CD4-positive, alpha-beta T cell treated with Interleukin-21 for 1 hour (primary cell): ENCODE measurements at regions not wholly inside any gene's neighbourhood (a gene's known extent, or its start where the extent isn't known, plus 50 kb on each side); places are given as distances from the start of the nearest gene placed in this dataset.
A peak's percentile ranks its signal among the peaks of the same experiment; 100 is the strongest.
"Not testable (repeated sequence)": the region's sequence is repeated elsewhere in the genome, so short reads cannot be mapped to it uniquely, and the experiment has no call there.

Source experiments
- DNase-seq: peaks from one replicate; pipeline ENCODE4 v3.0.0-alpha.2; 2020

DNA sequence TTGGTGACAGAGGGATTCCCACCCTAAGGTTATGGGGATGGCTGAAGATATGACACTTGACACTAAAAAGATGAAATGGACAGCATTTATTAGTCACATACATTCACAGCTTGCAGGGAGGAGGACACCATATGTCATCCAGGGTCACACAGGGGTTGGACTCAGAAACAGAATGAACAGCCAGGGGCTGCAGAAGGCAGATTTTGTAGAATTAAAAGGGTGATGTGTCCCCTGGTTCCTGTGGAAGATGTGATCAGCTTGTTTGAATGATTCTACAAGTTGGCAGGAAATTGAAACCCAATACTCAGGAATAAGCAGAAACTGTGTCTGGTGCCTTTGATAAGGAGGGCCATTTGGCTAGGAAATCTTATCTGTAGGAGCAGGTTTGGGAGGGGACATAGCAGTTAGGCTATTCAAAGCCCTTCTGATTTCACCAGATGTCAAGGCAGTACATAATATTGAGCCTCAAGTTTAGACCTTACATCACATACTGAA, 102.3 kb upstream of the GRIN3A start:
- DNase-seq: no peak

DNA sequence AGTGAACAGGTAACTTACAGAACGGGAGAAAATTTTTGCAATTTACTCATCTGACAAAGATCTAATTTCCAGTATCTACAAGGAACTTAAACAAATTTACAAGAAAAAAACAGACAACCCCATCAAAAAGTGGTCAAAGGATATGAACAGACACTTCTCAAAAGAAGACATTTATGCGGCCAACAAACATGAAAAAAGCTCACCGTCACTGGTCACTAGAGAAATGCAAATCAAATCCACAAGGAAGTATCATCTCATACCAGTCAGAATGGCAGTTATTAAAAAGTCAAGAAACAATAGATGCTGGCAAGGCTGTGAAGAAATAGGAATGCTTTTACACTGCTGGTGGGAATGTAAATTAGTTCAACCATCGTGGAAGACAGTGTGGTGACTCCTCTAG, 100.5 kb upstream of the GRIN3A start:
- DNase-seq: not testable (repeated sequence)

DNA sequence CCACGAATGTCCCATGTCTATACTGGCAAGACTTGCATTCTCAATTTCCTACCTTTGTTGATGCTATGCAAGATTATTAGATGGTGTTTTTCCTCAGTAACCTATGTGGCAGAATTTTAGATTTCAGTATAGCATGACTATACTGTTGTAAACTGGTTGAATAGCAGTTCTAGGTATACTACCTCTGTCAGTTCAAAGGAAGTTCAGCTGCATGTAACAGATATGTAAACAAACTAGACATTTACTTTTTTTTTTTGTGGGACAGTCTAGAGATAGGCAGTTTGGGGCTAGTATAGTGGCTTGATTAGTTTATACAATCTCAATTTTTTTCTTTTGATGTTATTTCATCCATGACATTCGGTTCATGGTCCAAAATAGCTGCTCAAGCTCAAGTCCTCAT, 97.6 kb upstream of the GRIN3A start:
- DNase-seq: no peak

DNA sequence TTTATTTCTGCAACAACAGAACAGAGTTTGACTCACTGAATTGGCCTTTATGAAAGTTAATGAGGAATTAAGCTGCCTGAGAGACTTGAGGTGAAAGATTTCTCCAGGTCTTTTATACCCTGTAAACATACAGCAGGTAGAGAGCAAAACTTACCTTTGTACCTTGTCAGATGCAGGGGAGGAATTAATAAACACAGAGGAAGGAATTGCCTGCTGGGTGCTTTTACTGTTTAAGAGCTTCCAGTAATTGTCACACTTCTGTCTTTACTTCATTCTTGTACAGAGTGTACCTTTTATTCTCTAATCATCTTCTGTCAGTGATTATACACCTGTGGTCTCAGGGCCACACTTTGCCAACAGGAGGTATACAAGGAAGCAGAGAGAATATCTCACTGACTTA, 94.0 kb upstream of the GRIN3A start:
- DNase-seq: no peak

DNA sequence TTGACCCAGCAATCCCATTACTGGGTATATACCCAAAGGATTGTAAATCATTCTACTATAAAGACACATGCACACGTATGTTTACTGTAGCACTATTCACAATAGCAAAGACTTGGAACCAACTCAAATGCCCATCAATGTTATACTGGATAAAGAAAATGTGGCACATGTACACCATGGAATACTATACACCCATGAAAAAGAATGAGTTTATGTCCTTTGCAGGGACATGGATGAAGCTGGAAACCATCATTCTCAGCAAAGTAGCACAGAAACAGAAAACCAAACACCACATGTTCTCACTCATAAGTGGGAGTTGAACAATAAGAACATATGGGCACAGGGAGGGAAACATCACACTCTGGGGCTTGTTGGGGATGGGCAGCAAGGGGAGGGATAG, 83.0 kb upstream of the GRIN3A start:
- DNase-seq: not testable (repeated sequence)

DNA sequence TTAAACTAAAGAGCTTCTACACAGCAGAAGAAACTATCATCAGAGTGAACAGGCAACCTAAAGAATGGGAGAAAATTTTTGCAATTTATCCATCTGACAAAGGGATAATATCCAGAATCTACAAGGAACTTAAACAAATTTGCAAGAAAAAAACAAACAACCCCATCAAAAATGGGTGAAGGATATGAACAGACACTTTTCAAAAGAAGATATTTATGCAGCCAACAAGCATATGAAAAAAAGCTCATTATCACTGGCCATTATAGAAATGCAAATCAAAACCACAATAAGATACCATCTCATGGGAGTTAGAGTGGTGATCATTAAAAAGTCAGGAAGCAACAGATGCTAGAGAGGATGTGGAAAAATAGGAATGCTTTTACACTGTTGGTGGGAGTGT, 82.5 kb upstream of the GRIN3A start:
- DNase-seq: not testable (repeated sequence)

DNA sequence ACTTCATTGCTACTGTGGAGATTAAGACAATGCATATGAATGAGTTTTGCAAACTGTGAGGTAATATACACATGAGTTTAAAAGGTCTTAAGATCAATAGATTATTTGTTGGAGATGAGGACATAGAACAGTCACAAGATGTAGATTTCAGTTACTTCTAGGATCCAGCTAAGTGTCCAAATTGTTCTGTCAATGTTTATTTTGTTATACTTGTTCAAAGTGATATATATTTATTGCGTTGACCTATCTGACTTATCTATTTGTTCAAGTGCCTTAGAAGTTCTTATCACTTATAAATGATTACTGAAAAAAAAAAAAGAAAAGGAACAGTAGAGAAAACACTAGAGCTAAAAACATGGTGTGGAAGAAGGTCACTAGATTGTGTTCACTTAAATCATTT, 75.6 kb upstream of the GRIN3A start:
- no peak for DNase-seq

DNA sequence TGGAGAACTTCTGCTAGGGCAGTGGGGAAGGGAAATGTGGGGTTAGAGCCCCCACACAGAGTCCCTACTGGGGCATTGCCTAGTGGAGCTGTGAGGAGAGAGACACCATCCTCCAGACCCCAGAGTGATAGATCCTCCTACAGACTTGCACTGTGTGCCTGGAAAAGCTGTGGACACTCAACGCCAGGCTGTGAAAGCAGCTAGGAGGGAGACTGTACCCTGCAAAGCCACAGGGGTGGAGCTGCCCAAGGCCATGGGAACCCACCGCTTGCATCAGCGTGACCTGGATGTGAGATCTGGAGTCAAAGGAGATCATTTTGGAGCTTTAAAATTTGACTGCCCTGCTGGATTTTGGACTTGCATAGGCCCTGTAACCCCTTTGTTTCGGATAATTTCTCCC, 69.4 kb upstream of the GRIN3A start:
- not testable (repeated sequence) for DNase-seq

DNA sequence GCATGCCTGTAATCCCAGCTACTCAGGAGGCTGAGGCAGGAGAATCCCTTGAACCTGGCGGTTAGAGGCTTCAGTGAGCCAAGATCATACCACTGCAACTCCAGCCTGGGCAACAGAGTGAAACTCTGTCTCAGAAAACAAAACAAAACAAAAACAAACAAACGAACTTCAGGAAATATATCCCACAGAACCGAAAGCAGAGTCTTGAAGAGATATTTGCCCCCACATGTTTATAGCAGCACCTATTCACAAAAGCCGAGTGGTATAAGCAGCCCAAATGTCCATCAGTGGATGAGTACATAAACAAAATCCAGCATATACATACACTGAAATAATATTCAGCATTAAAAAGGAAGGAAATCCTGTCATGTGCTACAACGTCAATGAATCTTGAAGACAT, 57.6 kb upstream of the GRIN3A start:
- DNase-seq: no peak

DNA sequence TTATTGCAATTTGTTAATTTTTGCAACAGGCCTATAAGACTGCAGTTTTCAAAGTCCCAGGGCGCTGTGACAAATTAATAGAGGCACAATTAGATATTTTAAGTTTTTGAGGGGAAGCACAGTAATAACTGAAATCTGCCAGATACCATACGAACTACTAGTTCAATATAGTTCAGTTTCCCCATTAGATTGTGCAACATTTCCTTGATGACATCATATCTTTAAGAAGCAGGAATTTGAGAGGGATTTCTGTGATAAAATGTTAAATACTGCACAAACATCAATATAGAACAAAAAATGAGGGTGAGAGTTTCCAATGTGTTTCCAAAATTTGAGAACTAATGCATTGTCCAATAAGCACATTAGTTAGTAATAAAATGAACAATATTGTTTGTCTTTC, 56.7 kb upstream of the GRIN3A start:
- DNase-seq: no peak

DNA sequence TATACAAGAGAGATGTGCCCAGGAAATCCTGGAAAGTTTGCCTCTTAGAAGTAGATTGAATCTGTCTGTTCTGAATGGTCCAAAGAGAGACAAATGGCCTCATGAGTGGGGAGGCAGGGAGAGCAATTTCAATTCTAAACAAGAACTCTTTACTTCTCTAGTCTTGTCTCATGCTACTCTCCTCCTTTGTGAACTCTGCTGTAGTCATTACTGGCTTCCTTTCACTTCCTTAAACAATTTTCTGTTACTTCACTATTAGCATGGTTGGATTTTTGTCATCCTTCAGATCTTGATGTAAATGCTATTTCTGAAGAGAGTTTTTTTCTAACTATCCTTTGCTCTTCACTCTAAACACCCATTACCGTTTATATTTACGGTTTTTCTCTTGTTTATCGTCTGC, 54.0 kb upstream of the GRIN3A start:
- DNase-seq: no peak

DNA sequence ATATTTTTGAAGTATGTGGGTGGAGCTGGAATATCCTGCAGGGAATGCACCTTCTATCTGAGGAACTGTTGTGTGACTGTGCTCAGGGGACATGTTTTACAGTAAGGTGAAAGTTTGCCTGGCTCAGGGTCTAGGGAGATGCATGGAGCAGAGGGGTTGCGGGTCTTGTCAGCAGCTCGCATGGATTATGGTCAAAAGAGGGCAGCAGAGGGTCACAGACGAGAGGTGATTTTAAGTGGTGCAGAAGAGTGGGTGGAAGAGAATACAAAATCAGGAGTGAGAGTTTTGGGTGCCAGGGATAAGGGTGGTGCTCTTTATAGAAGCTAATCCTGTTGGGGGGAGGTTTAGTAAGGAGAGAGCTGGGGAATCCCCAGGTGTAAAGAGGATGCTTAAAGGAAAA, 53.5 kb upstream of the GRIN3A start:
- peak; percentile 2 for DNase-seq

DNA sequence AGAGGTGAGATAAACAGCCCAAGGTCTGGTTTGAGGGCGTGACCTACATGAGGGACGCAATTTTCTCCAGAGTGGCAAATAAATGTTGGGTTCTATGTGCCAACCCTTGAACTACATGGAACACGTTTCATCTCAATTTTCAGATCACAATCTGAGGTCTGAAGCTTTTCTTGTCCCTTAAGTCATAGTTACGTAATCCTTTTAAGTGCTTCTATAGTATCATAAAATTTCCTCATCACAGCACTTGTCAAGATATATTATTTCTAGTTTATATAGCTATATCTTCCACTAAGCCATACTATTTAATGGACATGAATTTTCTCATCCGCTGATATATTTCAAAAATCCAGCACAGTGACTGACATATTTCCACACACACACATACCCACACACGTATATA, 53.1 kb upstream of the GRIN3A start:
- DNase-seq: no peak
